Thoracic aorta (tissue), 2 donors: ENCODE measurements at regions not wholly inside any gene's neighbourhood (a gene's known extent, or its start where the extent isn't known, plus 50 kb on each side); places are given as distances from the start of the nearest gene placed in this dataset.

Experiments used
- ATAC-seq: fragments of 150-250 bp; one replicate; pipeline ENCODE4 v1.8.0; 2017; ENCODE audit warnings: low read depth; ENCODE audit not compliant: insufficient number of reproducible peaks, low FRiP score
- DNase-seq: peaks from one replicate; pipeline ENCODE4 v3.0.0-alpha.2; 2020; ENCODE audit warnings: low spot score
- H3K27ac ChIP-seq, 2 donors: fragments of 200-600 bp; sonication (generic); 1 replicate in 1 of 2; 2 replicates in 1 of 2; pipeline ENCODE4 v1.5.1; 2016; ENCODE audit warnings: mild to moderate bottlenecking in 2 of 2, moderate library complexity in 2 of 2
- H3K27me3 ChIP-seq: fragments of 200-600 bp; sonication (generic); replicated peaks from 2 replicates; pipeline ENCODE4 v1.6.0; 2016; ENCODE audit warnings: mild to moderate bottlenecking; ENCODE audit not compliant: insufficient read depth
- H3K36me3 ChIP-seq: fragments of 200-600 bp; sonication (generic); one replicate; pipeline ENCODE4 v1.5.1; 2016
- H3K4me1 ChIP-seq, 2 donors: fragments of 200-600 bp; sonication (generic); 1 replicate in 1 of 2; 2 replicates in 1 of 2; pipeline versions ENCODE4 v1.5.1 to v1.6.0; 2016; ENCODE audit warnings: low read depth in 2 of 2, mild to moderate bottlenecking in 1 of 2; ENCODE audit not compliant: control insufficient read depth in 1 of 2
- H3K4me3 ChIP-seq: fragments of 200-600 bp; sonication (generic); 2 replicates; pipeline ENCODE4 v1.5.1; 2016; ENCODE audit warnings: mild to moderate bottlenecking
- H3K9me3 ChIP-seq: fragments of 200-600 bp; sonication (generic); 2 replicates; pipeline ENCODE4 v1.5.1; 2016
- CTCF ChIP-seq: fragments of 200-600 bp; sonication (generic); IDR thresholded peaks from one replicate; pipeline ENCODE4 v1.5.1; 2019; ENCODE audit warnings: antibody characterized with exemption

- DNase-seq, result no peak
- Histone ChIP-seq H3K36me3 (no peaks in the 10 kb centered on the region), H3K27ac (no peak overlapping the region), H3K4me3 (no peak overlapping the region), H3K9me3 (no peaks in the 10 kb centered on the region), H3K27me3 (no peaks in the 10 kb centered on the region), H3K4me1 (no peaks in the 10 kb centered on the region)
- no peak for ATAC-seq
- no peak for TF ChIP-seq CTCF
Observed at GRCh38 chr20:22315771-22316170, 268.6 kb downstream of the FOXA2 start.

GRCh38 chr20:22315073-22315472 is 269.3 kb downstream of the FOXA2 start:
- Histone ChIP-seq H3K36me3 (no peaks in the 10 kb centered on the region), H3K27ac (no peak overlapping the region), H3K4me1 (no peaks in the 10 kb centered on the region), H3K27me3 (no peaks in the 10 kb centered on the region), H3K4me3 (no peak overlapping the region), H3K9me3 (no peaks in the 10 kb centered on the region)
- DNase-seq (no peak), ATAC-seq (no peak)
- TF ChIP-seq CTCF, result no peak

- Histone ChIP-seq H3K27me3 (no peaks in the 10 kb centered on the region), H3K4me3 (no peak overlapping the region), H3K9me3 (no peaks in the 10 kb centered on the region), H3K36me3 (no peaks in the 10 kb centered on the region), H3K27ac (no peak overlapping the region), H3K4me1 (no peaks in the 10 kb centered on the region)
- peak; percentile 46 for TF ChIP-seq CTCF
- no peak for DNase-seq
- ATAC-seq, result no peak
Observed at GRCh38 chr20:22312744-22313346, 271.5 kb downstream of the FOXA2 start.

- no peak overlapping the region for H3K4me3 ChIP-seq
- no peaks in the 10 kb centered on the region for H3K4me1 ChIP-seq
- DNase-seq (no peak), ATAC-seq (no peak)
- TF ChIP-seq CTCF, result no peak
- no peaks in the 10 kb centered on the region for H3K27me3 ChIP-seq
- H3K9me3 ChIP-seq, result no peaks in the 10 kb centered on the region
- no peak overlapping the region for H3K27ac ChIP-seq
- no peaks in the 10 kb centered on the region for H3K36me3 ChIP-seq
Observed at GRCh38 chr20:22308934-22309333, 275.4 kb downstream of the FOXA2 start.

- DNase-seq (no peak), ATAC-seq (no peak)
- Histone ChIP-seq H3K4me3 (no peak overlapping the region), H3K4me1 (no peaks in the 10 kb centered on the region), H3K36me3 (no peaks in the 10 kb centered on the region), H3K27me3 (no peaks in the 10 kb centered on the region), H3K9me3 (no peaks in the 10 kb centered on the region), H3K27ac (no peak overlapping the region)
- no peak for TF ChIP-seq CTCF
Observed at GRCh38 chr20:22307409-22307808, 277.0 kb downstream of the FOXA2 start.
